ENCODE measurements at regions not wholly inside any gene's neighbourhood (a gene's known extent, or its start where the extent isn't known, plus 50 kb on each side); places are given as distances from the start of the nearest gene placed in this dataset.

- H3K9me2 ChIP-seq (replicated peaks; ENCODE audit: insufficient read depth, low read length), result no peaks in the 10 kb centered on the region
- H3K9me3 ChIP-seq (ENCODE audit: insufficient read depth, low read length), result no peaks in the 10 kb centered on the region
- H3K27ac ChIP-seq (ENCODE audit: low read depth, low read length), result no peak overlapping the region
- H4K20me1 ChIP-seq (ENCODE audit: low read depth, low read length), result no peaks in the 10 kb centered on the region
- H2AFZ ChIP-seq (ENCODE audit: low read depth, low read length, severe bottlenecking), result no peak overlapping the region
- H3F3A ChIP-seq (ENCODE audit: insufficient read depth), result no peaks in the 10 kb centered on the region
- H3K4me2 ChIP-seq (ENCODE audit: low read depth, low read length, poor library complexity, severe bottlenecking), result no peak overlapping the region
- TF ChIP-seq, protein P1, sequence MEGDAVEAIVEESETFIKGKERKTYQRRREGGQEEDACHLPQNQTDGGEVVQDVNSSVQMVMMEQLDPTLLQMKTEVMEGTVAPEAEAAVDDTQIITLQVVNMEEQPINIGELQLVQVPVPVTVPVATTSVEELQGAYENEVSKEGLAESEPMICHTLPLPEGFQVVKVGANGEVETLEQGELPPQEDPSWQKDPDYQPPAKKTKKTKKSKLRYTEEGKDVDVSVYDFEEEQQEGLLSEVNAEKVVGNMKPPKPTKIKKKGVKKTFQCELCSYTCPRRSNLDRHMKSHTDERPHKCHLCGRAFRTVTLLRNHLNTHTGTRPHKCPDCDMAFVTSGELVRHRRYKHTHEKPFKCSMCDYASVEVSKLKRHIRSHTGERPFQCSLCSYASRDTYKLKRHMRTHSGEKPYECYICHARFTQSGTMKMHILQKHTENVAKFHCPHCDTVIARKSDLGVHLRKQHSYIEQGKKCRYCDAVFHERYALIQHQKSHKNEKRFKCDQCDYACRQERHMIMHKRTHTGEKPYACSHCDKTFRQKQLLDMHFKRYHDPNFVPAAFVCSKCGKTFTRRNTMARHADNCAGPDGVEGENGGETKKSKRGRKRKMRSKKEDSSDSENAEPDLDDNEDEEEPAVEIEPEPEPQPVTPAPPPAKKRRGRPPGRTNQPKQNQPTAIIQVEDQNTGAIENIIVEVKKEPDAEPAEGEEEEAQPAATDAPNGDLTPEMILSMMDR (IDR thresholded peaks at IDR 0.05; ENCODE audit: insufficient read depth, low read length, poor library complexity, severe bottlenecking), result no peak
- TF ChIP-seq EZH2phosphoT487 (conservative IDR thresholded peaks at IDR 0.05; ENCODE audit: low read length), result no peak
- no peak overlapping the region for H3K4me3 ChIP-seq (ENCODE audit: insufficient read depth, low read length, poor library complexity, severe bottlenecking)
- no peaks in the 10 kb centered on the region for H3K27me3 ChIP-seq (ENCODE audit: low read length)
- H3K9ac ChIP-seq (ENCODE audit: low read length), result no peak overlapping the region
- no peaks in the 10 kb centered on the region for H3K36me3 ChIP-seq (ENCODE audit: low read length)
- H3K79me2 ChIP-seq (ENCODE audit: insufficient read depth, low read length), result no peaks in the 10 kb centered on the region
Observed at GRCh38 chr2:83386549-83386948, 1072.5 kb downstream of the SUCLG1 start.

DNA sequence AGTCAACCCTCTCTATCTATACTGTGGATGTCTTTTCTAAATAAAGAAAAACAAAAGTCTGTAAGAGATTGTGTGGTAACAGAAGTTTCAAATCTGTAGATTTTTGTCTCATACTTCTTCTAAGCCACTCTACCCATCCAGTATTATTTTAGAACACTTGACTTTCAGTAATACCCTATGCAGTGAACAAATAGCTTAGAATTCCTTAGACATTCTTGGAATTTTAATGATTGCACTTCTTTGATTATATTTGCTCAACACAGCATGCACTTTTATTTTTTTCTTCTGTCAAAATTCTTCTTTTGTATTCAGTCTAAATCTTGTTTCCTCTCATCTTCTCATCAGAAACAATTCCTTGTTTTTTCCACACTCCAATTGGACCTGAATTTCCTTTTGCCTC lies 1080.2 kb downstream of the SUCLG1 start:
- H3K27ac ChIP-seq (ENCODE audit: low read depth, low read length), result no peak overlapping the region
- no peaks in the 10 kb centered on the region; the same call in 1 of the 2 replicates for H3K9me3 ChIP-seq (ENCODE audit: insufficient read depth, low read length)
- no peaks in the 10 kb centered on the region for H3K9me2 ChIP-seq (replicated peaks; ENCODE audit: insufficient read depth, low read length)
- H2AFZ ChIP-seq (ENCODE audit: low read depth, low read length, severe bottlenecking), result no peak overlapping the region
- no peaks in the 10 kb centered on the region for H3K36me3 ChIP-seq (ENCODE audit: low read length)
- H3K4me3 ChIP-seq (ENCODE audit: insufficient read depth, low read length, poor library complexity, severe bottlenecking), result no peak overlapping the region
- H3K9ac ChIP-seq (ENCODE audit: low read length), result no peak overlapping the region
- H4K20me1 ChIP-seq (ENCODE audit: low read depth, low read length), result no peaks in the 10 kb centered on the region
- H3K79me2 ChIP-seq (ENCODE audit: insufficient read depth, low read length), result no peaks in the 10 kb centered on the region
- no peaks in the 10 kb centered on the region for H3F3A ChIP-seq (ENCODE audit: insufficient read depth)
- no peaks in the 10 kb centered on the region for H3K27me3 ChIP-seq (ENCODE audit: low read length)
- TF ChIP-seq, protein P1 (IDR thresholded peaks at IDR 0.05; ENCODE audit: insufficient read depth, low read length, poor library complexity, severe bottlenecking), result no peak
- TF ChIP-seq EZH2phosphoT487 (conservative IDR thresholded peaks at IDR 0.05; ENCODE audit: low read length), result no peak
- no peak overlapping the region for H3K4me2 ChIP-seq (ENCODE audit: low read depth, low read length, poor library complexity, severe bottlenecking)

DNA sequence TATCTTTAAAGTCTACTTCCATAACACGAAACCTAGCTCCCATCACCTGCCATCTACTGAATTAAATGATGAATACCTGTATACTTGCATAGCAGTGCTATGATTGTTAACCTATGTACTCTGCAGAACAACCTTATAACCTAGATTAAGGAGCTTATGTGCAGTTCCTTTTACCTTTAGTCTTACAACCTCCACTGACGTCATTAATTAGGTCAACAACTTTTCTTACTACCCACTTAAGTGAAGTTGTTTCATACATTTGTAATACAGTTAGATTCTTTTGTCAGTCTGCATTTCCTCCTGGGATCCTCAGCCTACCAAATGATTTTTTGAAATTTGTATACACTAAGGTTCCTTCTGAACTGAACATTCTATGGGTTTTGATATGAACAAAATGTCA lies 1082.3 kb downstream of the SUCLG1 start:
- Histone ChIP-seq H3K9me2 (replicated peaks; ENCODE audit: insufficient read depth, low read length) (no peaks in the 10 kb centered on the region), H3K27ac (ENCODE audit: low read depth, low read length) (no peak overlapping the region), H3K9ac (ENCODE audit: low read length) (no peak overlapping the region), H3K79me2 (ENCODE audit: insufficient read depth, low read length) (no peaks in the 10 kb centered on the region), H3K4me3 (ENCODE audit: insufficient read depth, low read length, poor library complexity, severe bottlenecking) (no peak overlapping the region), H3F3A (ENCODE audit: insufficient read depth) (no peaks in the 10 kb centered on the region), H4K20me1 (ENCODE audit: low read depth, low read length) (no peaks in the 10 kb centered on the region), H2AFZ (ENCODE audit: low read depth, low read length, severe bottlenecking) (no peak overlapping the region), H3K9me3 (ENCODE audit: insufficient read depth, low read length) (no peaks in the 10 kb centered on the region; the same call in 1 of the 2 replicates), H3K27me3 (ENCODE audit: low read length) (no peaks in the 10 kb centered on the region), H3K36me3 (ENCODE audit: low read length) (no peaks in the 10 kb centered on the region), H3K4me2 (ENCODE audit: low read depth, low read length, poor library complexity, severe bottlenecking) (no peak overlapping the region)
- TF ChIP-seq, protein P1 (IDR thresholded peaks at IDR 0.05; ENCODE audit: insufficient read depth, low read length, poor library complexity, severe bottlenecking), result no peak
- TF ChIP-seq EZH2phosphoT487 (conservative IDR thresholded peaks at IDR 0.05; ENCODE audit: low read length), result no peak

DNA sequence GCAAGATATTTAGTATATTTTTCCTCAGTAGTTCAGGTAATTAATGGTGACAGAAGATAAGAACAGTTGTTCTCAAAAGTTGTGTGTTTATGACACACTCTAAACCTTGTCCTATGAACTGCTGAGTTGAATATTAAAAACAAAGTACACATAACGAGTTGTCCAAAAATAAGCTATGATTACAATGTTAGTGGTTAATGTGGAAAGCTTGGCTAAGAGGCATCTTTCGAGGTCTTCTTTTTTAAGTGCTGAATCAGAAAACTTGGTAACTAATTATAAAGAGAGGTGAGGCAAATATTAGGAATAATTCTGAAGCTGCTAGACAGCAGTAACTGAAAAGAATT lies 1088.7 kb downstream of the SUCLG1 start:
- H3K27ac ChIP-seq (ENCODE audit: low read depth, low read length), result no peak overlapping the region
- H3K4me2 ChIP-seq (ENCODE audit: low read depth, low read length, poor library complexity, severe bottlenecking), result no peak overlapping the region
- no peaks in the 10 kb centered on the region for H3K36me3 ChIP-seq (ENCODE audit: low read length)
- no peaks in the 10 kb centered on the region for H3K27me3 ChIP-seq (ENCODE audit: low read length)
- TF ChIP-seq EZH2phosphoT487 (conservative IDR thresholded peaks at IDR 0.05; ENCODE audit: low read length), result no peak
- TF ChIP-seq, protein P1 (IDR thresholded peaks at IDR 0.05; ENCODE audit: insufficient read depth, low read length, poor library complexity, severe bottlenecking), result no peak
- H3F3A ChIP-seq (ENCODE audit: insufficient read depth), result no peaks in the 10 kb centered on the region
- H2AFZ ChIP-seq (ENCODE audit: low read depth, low read length, severe bottlenecking), result no peak overlapping the region
- H3K9me3 ChIP-seq (ENCODE audit: insufficient read depth, low read length), result no peaks in the 10 kb centered on the region
- H3K9me2 ChIP-seq (replicated peaks; ENCODE audit: insufficient read depth, low read length), result no peaks in the 10 kb centered on the region
- H3K9ac ChIP-seq (ENCODE audit: low read length), result no peak overlapping the region
- H3K79me2 ChIP-seq (ENCODE audit: insufficient read depth, low read length), result no peaks in the 10 kb centered on the region
- H4K20me1 ChIP-seq (ENCODE audit: low read depth, low read length), result no peaks in the 10 kb centered on the region
- H3K4me3 ChIP-seq (ENCODE audit: insufficient read depth, low read length, poor library complexity, severe bottlenecking), result no peak overlapping the region

All from SU-DHL-6 (cell line).